Neural progenitor cell (in vitro differentiated cells): ENCODE measurements at regions not wholly inside any gene's neighbourhood (a gene's known extent, or its start where the extent isn't known, plus 50 kb on each side); places are given as distances from the start of the nearest gene placed in this dataset.

Source experiments
- CTCF ChIP-seq: fragments of 200-600 bp; sonication (generic); IDR thresholded peaks from 2 replicates; pipeline ENCODE4 v1.5.1; 2017; ENCODE audit warnings: antibody characterized with exemption, mild to moderate bottlenecking
- EZH2 ChIP-seq: fragments of 200-600 bp; sonication (generic); IDR thresholded peaks from 2 replicates; pipeline ENCODE4 v1.6.1; 2017; ENCODE audit warnings: antibody characterized with exemption, mild to moderate bottlenecking, moderate library complexity

DNA sequence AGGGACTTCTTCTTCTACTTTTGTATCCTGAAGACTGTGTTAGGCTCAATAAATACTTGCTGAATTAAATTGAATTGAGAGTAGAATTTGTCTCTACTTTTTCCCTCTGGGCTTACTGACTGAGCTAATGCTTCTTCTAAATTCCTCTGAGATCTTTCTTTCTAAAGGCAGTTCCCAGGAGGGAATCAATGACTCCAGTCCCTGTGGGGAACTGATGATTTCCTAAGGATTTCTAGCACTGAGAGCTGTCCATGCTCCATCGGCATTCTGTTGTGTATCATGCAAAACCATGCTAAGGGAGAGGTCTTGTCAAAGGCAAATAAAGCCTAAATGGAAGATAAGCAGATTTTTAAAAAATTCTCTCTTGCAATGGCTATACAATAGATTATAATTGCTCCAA lies 148.8 kb upstream of the KIRREL3 start:
- TF ChIP-seq EZH2 (no peak), CTCF (no peak)
